ENCODE measurements at regions not wholly inside any gene's neighbourhood (a gene's known extent, or its start where the extent isn't known, plus 50 kb on each side); places are given as distances from the start of the nearest gene placed in this dataset.

- 71% methylated on average over 2 of the region's 2 CpGs for WGBS
- no peak overlapping the region for H3K27ac ChIP-seq (ENCODE audit: low read depth in 1 of 2, low read length in 2 of 2)
These were observed 64.5 kb upstream of the MBNL1 start for GRCh38 chr3:152204218-152204617.

More at GRCh38 chr3:152204218-152204617, 64.5 kb upstream of the MBNL1 start:
- Histone ChIP-seq H3K4me1 (ENCODE audit: control insufficient read depth in 4 of 4, insufficient read depth in 4 of 4, low read length in 3 of 4) (peaks cover 0 to 10% (median 5%) of the 10 kb centered on the region in 4 donors), H3K36me3 (ENCODE audit: control insufficient read depth in 4 of 4, insufficient read depth in 3 of 4, low read depth in 1 of 4, low read length in 3 of 4) (no peaks in the 10 kb centered on the region), H3K27me3 (ENCODE audit: control insufficient read depth in 4 of 4, insufficient read depth in 4 of 4, low read length in 3 of 4) (no peaks in the 10 kb centered on the region), H3K9me3 (ENCODE audit: control insufficient read depth in 4 of 4, low read length in 3 of 4) (no peaks in the 10 kb centered on the region), H3K9ac (ENCODE audit: low read depth in 1 of 2, low read length in 2 of 2) (peak overlapping the region in 1 of 2 donors; percentile 73), H3K4me3 (ENCODE audit: low read depth in 1 of 3, low read length in 3 of 3) (no peak overlapping the region)
- TF ChIP-seq JUND (IDR thresholded peaks at IDR 0.05) (no peak), HNF4A (conservative IDR thresholded peaks at IDR 0.05) (no peak), TAF1 (conservative IDR thresholded peaks at IDR 0.05) (no peak), EGR1 (IDR thresholded peaks at IDR 0.05; ENCODE audit: low read depth in 2 of 2) (no peak), REST (IDR thresholded peaks at IDR 0.05) (no peak), SP1 (IDR thresholded peaks at IDR 0.05) (no peak), YY1 (IDR thresholded peaks at IDR 0.05) (no peak), FOXA1 (IDR thresholded peaks at IDR 0.05) (no peak), MAX (IDR thresholded peaks at IDR 0.05) (no peak), ATF3 (IDR thresholded peaks at IDR 0.05) (no peak), CTCF (IDR thresholded peaks at IDR 0.05; ENCODE audit: low read depth, low read length, missing input control) (no peak), FOXA2 (IDR thresholded peaks at IDR 0.05) (no peak), RAD21 (IDR thresholded peaks at IDR 0.05) (no peak), GABPA (IDR thresholded peaks at IDR 0.05 in 1 of 2, conservative IDR thresholded peaks at IDR 0.05 in 1 of 2) (no peak), NR2F2 (IDR thresholded peaks at IDR 0.05) (no peak), ZBTB33 (IDR thresholded peaks at IDR 0.05) (no peak), HNF4G (IDR thresholded peaks at IDR 0.05) (no peak), RXRA (IDR thresholded peaks at IDR 0.05) (no peak)
- DNase-seq (ENCODE audit: low spot score), result no peak
